RWPE2 (cell line): ENCODE measurements at regions not wholly inside any gene's neighbourhood (a gene's known extent, or its start where the extent isn't known, plus 50 kb on each side); places are given as distances from the start of the nearest gene placed in this dataset.

Experiments used
- ATAC-seq: fragments of 200-7000 bp; cut with Tn5 transposase; 3 replicates; pipeline ENCODE4 v1.9.1; 2021; ENCODE audit warnings: low read depth
- DNase-seq: peaks from one replicate; pipeline ENCODE4 v3.0.0-alpha.2; 2020; ENCODE audit warnings: low spot score
- H3K27ac ChIP-seq: fragments of 450-650 bp; 2 replicates; pipeline ENCODE4 v1.5.1; 2017; ENCODE audit warnings: mild to moderate bottlenecking; ENCODE audit not compliant: poor library complexity, severe bottlenecking
- H3K27me3 ChIP-seq: fragments of 250-450 bp; sonication (Bioruptor Pico); 2 replicates; pipeline ENCODE4 v1.5.1; 2021; ENCODE audit warnings: mild to moderate bottlenecking, moderate library complexity; ENCODE audit not compliant: insufficient read depth, poor library complexity, severe bottlenecking
- H3K36me3 ChIP-seq: fragments of 250-450 bp; sonication (Bioruptor Pico); 2 replicates; pipeline ENCODE4 v1.5.1; 2020; ENCODE audit warnings: low read depth, mild to moderate bottlenecking, moderate library complexity
- H3K4me1 ChIP-seq: fragments of 250-450 bp; sonication (Bioruptor Pico); 2 replicates; pipeline ENCODE4 v1.5.1; 2021; ENCODE audit warnings: mild to moderate bottlenecking, moderate library complexity; ENCODE audit not compliant: insufficient read depth, poor library complexity, severe bottlenecking
- H3K4me3 ChIP-seq: fragments of 250-450 bp; sonication (Bioruptor Pico); 2 replicates; pipeline ENCODE4 v1.5.1; 2021; ENCODE audit warnings: mild to moderate bottlenecking, moderate library complexity; ENCODE audit not compliant: severe bottlenecking
- H3K9me3 ChIP-seq: fragments of 250-450 bp; sonication (Bioruptor Pico); 2 replicates; pipeline ENCODE4 v1.5.1; 2021; ENCODE audit warnings: mild to moderate bottlenecking, moderate library complexity; ENCODE audit not compliant: severe bottlenecking
- TF ChIP-seq, protein P1 (sequence below): fragments of 450-650 bp; IDR thresholded peaks from one replicate; pipeline ENCODE4 v1.5.1; 2017; ENCODE audit warnings: mild to moderate bottlenecking, moderate library complexity; ENCODE audit not compliant: poor library complexity, severe bottlenecking

DNA sequence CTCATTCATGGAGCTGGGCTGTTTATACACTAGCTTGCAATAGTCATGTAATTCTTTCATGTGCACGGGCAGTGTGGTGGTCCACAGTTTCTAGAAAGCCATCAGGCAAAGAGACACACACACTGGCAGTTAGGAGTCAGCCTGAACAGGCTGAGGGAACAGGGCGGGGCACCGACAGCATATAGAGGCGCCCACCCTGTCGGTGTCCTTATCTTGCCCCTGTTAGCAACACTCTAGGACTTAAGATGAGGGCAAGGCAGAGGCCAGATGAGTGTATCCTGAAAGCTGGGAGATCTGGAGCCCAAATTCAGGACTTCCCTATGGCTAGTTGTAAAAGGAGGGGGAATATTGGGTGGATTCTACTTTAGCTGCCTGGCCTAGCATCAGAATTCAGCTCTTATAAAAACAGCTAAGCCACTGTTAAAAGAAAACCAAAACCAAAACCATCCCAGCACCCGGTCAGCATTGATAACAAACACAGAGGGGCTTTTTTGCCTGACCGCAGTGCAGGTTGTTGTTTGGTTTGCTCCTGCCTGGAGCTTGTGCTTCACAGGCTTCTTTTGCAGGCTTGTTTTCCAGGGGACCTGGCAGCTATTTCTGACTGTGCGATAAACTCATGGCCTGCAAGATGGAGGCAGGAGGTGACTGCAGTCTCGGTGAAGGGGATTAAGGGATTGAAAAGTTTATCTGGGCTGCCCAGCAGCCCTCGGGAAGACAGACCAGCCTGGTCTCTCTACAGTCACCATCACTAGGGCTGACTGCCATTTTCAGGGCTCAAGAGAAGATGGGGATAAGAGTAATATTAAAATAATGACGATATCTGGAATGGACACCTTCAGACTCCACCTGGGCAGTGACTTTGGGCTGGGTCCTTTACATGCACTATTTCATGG, 638.9 kb downstream of the MID1IP1 start:
- no peaks in the 10 kb centered on the region for H3K9me3 ChIP-seq
- H3K27me3 ChIP-seq = no peaks in the 10 kb centered on the region
- no peaks in the 10 kb centered on the region for H3K4me1 ChIP-seq
- DNase-seq (no peak), ATAC-seq (no peak)
- TF ChIP-seq, protein P1, sequence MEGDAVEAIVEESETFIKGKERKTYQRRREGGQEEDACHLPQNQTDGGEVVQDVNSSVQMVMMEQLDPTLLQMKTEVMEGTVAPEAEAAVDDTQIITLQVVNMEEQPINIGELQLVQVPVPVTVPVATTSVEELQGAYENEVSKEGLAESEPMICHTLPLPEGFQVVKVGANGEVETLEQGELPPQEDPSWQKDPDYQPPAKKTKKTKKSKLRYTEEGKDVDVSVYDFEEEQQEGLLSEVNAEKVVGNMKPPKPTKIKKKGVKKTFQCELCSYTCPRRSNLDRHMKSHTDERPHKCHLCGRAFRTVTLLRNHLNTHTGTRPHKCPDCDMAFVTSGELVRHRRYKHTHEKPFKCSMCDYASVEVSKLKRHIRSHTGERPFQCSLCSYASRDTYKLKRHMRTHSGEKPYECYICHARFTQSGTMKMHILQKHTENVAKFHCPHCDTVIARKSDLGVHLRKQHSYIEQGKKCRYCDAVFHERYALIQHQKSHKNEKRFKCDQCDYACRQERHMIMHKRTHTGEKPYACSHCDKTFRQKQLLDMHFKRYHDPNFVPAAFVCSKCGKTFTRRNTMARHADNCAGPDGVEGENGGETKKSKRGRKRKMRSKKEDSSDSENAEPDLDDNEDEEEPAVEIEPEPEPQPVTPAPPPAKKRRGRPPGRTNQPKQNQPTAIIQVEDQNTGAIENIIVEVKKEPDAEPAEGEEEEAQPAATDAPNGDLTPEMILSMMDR = no peak
- no peak overlapping the region for H3K27ac ChIP-seq
- no peaks in the 10 kb centered on the region for H3K36me3 ChIP-seq
- no peak overlapping the region for H3K4me3 ChIP-seq

DNA sequence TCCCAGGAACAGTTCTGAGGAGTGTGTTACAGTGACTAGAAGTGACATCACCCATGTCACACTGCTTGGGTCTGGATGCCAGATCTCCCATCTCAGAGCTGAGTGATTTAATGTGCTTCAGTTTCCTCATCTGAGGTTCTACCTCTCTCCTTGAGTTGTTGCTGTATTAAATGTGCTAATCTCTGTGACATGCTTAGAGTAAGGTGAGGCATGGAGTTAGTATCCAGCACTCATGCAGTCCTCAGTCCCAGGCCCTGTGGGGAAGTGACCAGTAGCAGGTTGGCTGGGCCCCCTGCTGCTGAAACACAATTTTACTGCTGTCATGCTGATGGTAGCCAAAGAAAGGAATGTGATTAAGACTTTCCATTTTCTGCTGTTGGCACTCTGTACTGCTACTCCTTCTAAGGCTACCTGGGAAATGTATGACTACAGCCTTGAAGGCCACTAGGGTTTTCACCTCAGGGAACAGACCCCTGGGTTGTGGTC, 639.6 kb downstream of the MID1IP1 start:
- Histone ChIP-seq H3K4me1 (no peaks in the 10 kb centered on the region), H3K36me3 (no peaks in the 10 kb centered on the region), H3K27me3 (no peaks in the 10 kb centered on the region), H3K9me3 (no peaks in the 10 kb centered on the region), H3K4me3 (no peak overlapping the region), H3K27ac (no peak overlapping the region)
- TF ChIP-seq, protein P1 = no peak
- ATAC-seq = no peak
- no peak for DNase-seq

DNA sequence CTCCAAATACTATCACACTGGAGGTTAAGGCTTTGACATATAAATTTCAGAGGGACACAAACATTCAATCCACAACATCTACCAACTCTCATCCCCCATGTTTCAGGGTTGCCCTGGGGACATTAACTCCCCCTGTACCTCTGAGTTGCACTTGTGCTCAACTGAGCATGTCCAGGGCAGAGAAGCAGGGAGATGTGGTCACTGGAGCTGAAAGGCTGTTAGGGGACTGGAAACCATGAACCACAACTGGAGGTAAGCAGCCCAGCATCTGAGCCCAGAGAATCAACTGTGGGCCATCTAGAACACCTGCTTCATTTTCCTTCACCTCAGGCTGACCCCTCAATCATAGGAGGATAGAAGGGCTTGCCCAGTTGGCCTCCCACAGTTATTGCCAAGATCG, 641.1 kb downstream of the MID1IP1 start:
- no peak overlapping the region for H3K4me3 ChIP-seq
- H3K9me3 ChIP-seq = no peaks in the 10 kb centered on the region
- H3K36me3 ChIP-seq = no peaks in the 10 kb centered on the region
- no peak for ATAC-seq
- H3K27me3 ChIP-seq = no peaks in the 10 kb centered on the region
- H3K27ac ChIP-seq = no peak overlapping the region
- DNase-seq = no peak
- no peaks in the 10 kb centered on the region for H3K4me1 ChIP-seq
- TF ChIP-seq, protein P1 = no peak

DNA sequence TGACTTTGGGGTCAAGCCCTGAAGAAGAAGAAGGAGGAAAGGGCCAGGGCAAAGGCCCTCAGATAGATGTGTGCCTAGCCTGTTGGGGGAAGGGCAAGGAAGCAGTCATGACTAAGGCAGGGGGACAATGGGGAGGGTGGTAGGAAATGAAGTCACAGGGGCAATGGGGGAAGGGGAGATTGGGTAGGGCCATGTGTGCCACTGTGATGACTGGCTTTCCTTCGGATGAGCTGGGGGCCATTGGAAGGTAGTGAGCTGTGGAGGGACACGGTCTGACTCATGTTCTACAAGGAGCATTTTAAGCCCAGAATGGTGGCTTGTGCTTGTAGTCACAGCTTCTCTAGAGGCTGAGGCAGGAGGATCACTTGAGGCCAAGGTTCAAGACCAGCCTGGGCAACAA, 642.0 kb downstream of the MID1IP1 start:
- no peak overlapping the region for H3K27ac ChIP-seq
- DNase-seq = no peak
- H3K27me3 ChIP-seq = no peaks in the 10 kb centered on the region
- H3K4me1 ChIP-seq = no peaks in the 10 kb centered on the region
- H3K9me3 ChIP-seq = no peaks in the 10 kb centered on the region
- no peak for ATAC-seq
- H3K36me3 ChIP-seq = no peaks in the 10 kb centered on the region
- no peak overlapping the region for H3K4me3 ChIP-seq
- TF ChIP-seq, protein P1 = no peak

DNA sequence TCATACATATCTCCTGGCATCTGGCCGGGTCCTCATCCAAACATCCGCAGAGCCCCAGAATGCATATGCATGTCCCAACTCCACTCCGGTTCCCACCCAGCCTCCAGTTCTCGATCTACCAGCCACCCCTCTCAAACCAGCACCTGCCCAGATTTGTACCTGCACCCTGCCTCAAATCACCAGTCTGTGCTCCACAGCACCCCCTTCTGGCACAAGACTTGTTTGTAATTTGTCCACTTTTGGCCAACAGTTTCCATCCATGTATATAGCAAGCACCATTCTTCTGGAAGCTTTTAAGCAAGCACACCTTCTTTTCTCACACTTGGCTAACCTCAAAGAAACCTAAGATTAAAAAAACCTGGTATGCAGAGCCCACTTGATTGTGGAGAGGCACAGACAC, 644.1 kb downstream of the MID1IP1 start:
- no peak for DNase-seq
- no peak overlapping the region for H3K27ac ChIP-seq
- no peaks in the 10 kb centered on the region for H3K9me3 ChIP-seq
- H3K27me3 ChIP-seq = no peaks in the 10 kb centered on the region
- no peak overlapping the region for H3K4me3 ChIP-seq
- ATAC-seq = no peak
- TF ChIP-seq, protein P1 = no peak
- no peaks in the 10 kb centered on the region for H3K4me1 ChIP-seq
- H3K36me3 ChIP-seq = no peaks in the 10 kb centered on the region
